HG03196 (cell line): ENCODE measurements at regions not wholly inside any gene's neighbourhood (a gene's known extent, or its start where the extent isn't known, plus 50 kb on each side); places are given as distances from the start of the nearest gene placed in this dataset.
"Not testable (repeated sequence)": the region's sequence is repeated elsewhere in the genome, so short reads cannot be mapped to it uniquely, and the experiment has no call there.

Experiments used
- ATAC-seq: cut with Tn5 transposase; IDR thresholded peaks from one replicate; pipeline ENCODE4 v1.9.1; 2021; ENCODE audit not compliant: unreplicated experiment

GRCh38 chr21:14757533-14758327, 211.6 kb upstream of the SAMSN1 start:
- ATAC-seq, result no peak

- no peak for ATAC-seq
Observed at GRCh38 chr21:14755086-14755485, 209.0 kb upstream of the SAMSN1 start.

GRCh38 chr21:14754682-14755081, 208.6 kb upstream of the SAMSN1 start:
- ATAC-seq, result no peak

- ATAC-seq, result no peak
Observed at GRCh38 chr21:14754259-14754604, 208.1 kb upstream of the SAMSN1 start.

GRCh38 chr21:14753466-14754258, 207.5 kb upstream of the SAMSN1 start:
- ATAC-seq, result no peak

GRCh38 chr21:14753069-14753465, 207.0 kb upstream of the SAMSN1 start:
- no peak for ATAC-seq

GRCh38 chr21:14752345-14752909, 206.3 kb upstream of the SAMSN1 start:
- ATAC-seq, result no peak

- no peak for ATAC-seq
Observed at GRCh38 chr21:14751602-14752344, 205.7 kb upstream of the SAMSN1 start.

- ATAC-seq, result no peak
Observed at GRCh38 chr21:14751011-14751410, 204.9 kb upstream of the SAMSN1 start.

- ATAC-seq, result no peak
Observed at GRCh38 chr21:14750041-14750440, 203.9 kb upstream of the SAMSN1 start.

- no peak for ATAC-seq
Observed at GRCh38 chr21:14748662-14749061, 202.5 kb upstream of the SAMSN1 start.

GRCh38 chr21:14744368-14744767, 198.3 kb upstream of the SAMSN1 start:
- no peak for ATAC-seq

GRCh38 chr21:14742119-14742518, 196.0 kb upstream of the SAMSN1 start:
- no peak for ATAC-seq

GRCh38 chr21:14741256-14741655, 195.1 kb upstream of the SAMSN1 start:
- ATAC-seq, result no peak

- no peak for ATAC-seq
Observed at GRCh38 chr21:14740692-14741091, 194.6 kb upstream of the SAMSN1 start.

GRCh38 chr21:14740116-14740515, 194.0 kb upstream of the SAMSN1 start:
- no peak for ATAC-seq

GRCh38 chr21:14739590-14739989, 193.5 kb upstream of the SAMSN1 start:
- ATAC-seq, result no peak

GRCh38 chr21:14738576-14738975, 192.5 kb upstream of the SAMSN1 start:
- ATAC-seq, result not testable (repeated sequence)

GRCh38 chr21:14737922-14738321, 191.8 kb upstream of the SAMSN1 start:
- peak; percentile 50 for ATAC-seq

- no peak for ATAC-seq
Observed at GRCh38 chr21:14737284-14737691, 191.2 kb upstream of the SAMSN1 start.

GRCh38 chr21:14736672-14737071, 190.6 kb upstream of the SAMSN1 start:
- ATAC-seq, result no peak
